ENCODE measurements at regions not wholly inside any gene's neighbourhood (a gene's known extent, or its start where the extent isn't known, plus 50 kb on each side); places are given as distances from the start of the nearest gene placed in this dataset.
"Not testable (repeated sequence)": the region's sequence is repeated elsewhere in the genome, so short reads cannot be mapped to it uniquely, and the experiment has no call there.

GRCh38 chr5:82885627-82886389 is 191.4 kb downstream of the TMEM167A start:
- Histone ChIP-seq H3K4me1 (ENCODE audit: control insufficient read depth, insufficient read depth, low read length) (peaks cover 8% of the 10 kb centered on the region), H3K9me3 (ENCODE audit: control insufficient read depth, low read length) (no peaks in the 10 kb centered on the region), H3K9ac (ENCODE audit: low read length) (no peak overlapping the region), H3K36me3 (ENCODE audit: control insufficient read depth, insufficient read depth, low read length, severe bottlenecking) (no peaks in the 10 kb centered on the region), H3K27me3 (replicated peaks; ENCODE audit: control insufficient read depth, insufficient read depth, low read length) (no peaks in the 10 kb centered on the region), H3K4me3 (ENCODE audit: low read length) (no peak overlapping the region)
- DNase-seq (ENCODE audit: low read depth): peak; percentile 19

GRCh38 chr5:82884821-82885471 is 192.2 kb downstream of the TMEM167A start:
- Histone ChIP-seq H3K9me3 (ENCODE audit: control insufficient read depth, low read length) (peaks cover 8% of the 10 kb centered on the region), H3K9ac (ENCODE audit: low read length) (no peak overlapping the region), H3K4me1 (ENCODE audit: control insufficient read depth, insufficient read depth, low read length) (peaks cover 8% of the 10 kb centered on the region), H3K27me3 (replicated peaks; ENCODE audit: control insufficient read depth, insufficient read depth, low read length) (no peaks in the 10 kb centered on the region), H3K4me3 (ENCODE audit: low read length) (no peak overlapping the region), H3K36me3 (ENCODE audit: control insufficient read depth, insufficient read depth, low read length, severe bottlenecking) (no peaks in the 10 kb centered on the region)
- DNase-seq (ENCODE audit: low read depth): no peak

GRCh38 chr5:82882316-82882715 is 194.9 kb downstream of the TMEM167A start:
- Histone ChIP-seq H3K4me1 (ENCODE audit: control insufficient read depth, insufficient read depth, low read length) (peaks cover 8% of the 10 kb centered on the region), H3K4me3 (ENCODE audit: low read length) (no peak overlapping the region), H3K36me3 (ENCODE audit: control insufficient read depth, insufficient read depth, low read length, severe bottlenecking) (no peaks in the 10 kb centered on the region), H3K27me3 (replicated peaks; ENCODE audit: control insufficient read depth, insufficient read depth, low read length) (no peaks in the 10 kb centered on the region), H3K9me3 (ENCODE audit: control insufficient read depth, low read length) (peaks cover 27% of the 10 kb centered on the region), H3K9ac (ENCODE audit: low read length) (no peak overlapping the region)
- DNase-seq (ENCODE audit: low read depth): no peak

GRCh38 chr5:82881571-82882174 is 195.5 kb downstream of the TMEM167A start:
- H3K4me1 ChIP-seq (ENCODE audit: control insufficient read depth, insufficient read depth, low read length): peaks cover 7% of the 10 kb centered on the region
- no peaks in the 10 kb centered on the region for H3K36me3 ChIP-seq (ENCODE audit: control insufficient read depth, insufficient read depth, low read length, severe bottlenecking)
- no peak for DNase-seq (ENCODE audit: low read depth)
- H3K9ac ChIP-seq (ENCODE audit: low read length): no peak overlapping the region
- no peak overlapping the region for H3K4me3 ChIP-seq (ENCODE audit: low read length)
- peaks cover 29% of the 10 kb centered on the region for H3K9me3 ChIP-seq (ENCODE audit: control insufficient read depth, low read length)
- H3K27me3 ChIP-seq (replicated peaks; ENCODE audit: control insufficient read depth, insufficient read depth, low read length): no peaks in the 10 kb centered on the region

- H3K9ac ChIP-seq (ENCODE audit: low read length): no peak overlapping the region
Measured at GRCh38 chr5:82879089-82879488, 198.1 kb downstream of the TMEM167A start.

GRCh38 chr5:82873452-82873851 is 203.7 kb downstream of the TMEM167A start:
- Histone ChIP-seq H3K36me3 (ENCODE audit: control insufficient read depth, insufficient read depth, low read length, severe bottlenecking) (no peaks in the 10 kb centered on the region), H3K4me1 (ENCODE audit: control insufficient read depth, insufficient read depth, low read length) (no peaks in the 10 kb centered on the region), H3K9ac (ENCODE audit: low read length) (no peak overlapping the region), H3K4me3 (ENCODE audit: low read length) (no peak overlapping the region), H3K27me3 (replicated peaks; ENCODE audit: control insufficient read depth, insufficient read depth, low read length) (no peaks in the 10 kb centered on the region), H3K9me3 (ENCODE audit: control insufficient read depth, low read length) (peaks cover 9% of the 10 kb centered on the region)
- DNase-seq (ENCODE audit: low read depth): no peak

More at GRCh38 chr5:82879089-82879488, 198.1 kb downstream of the TMEM167A start:
- no peaks in the 10 kb centered on the region for H3K4me1 ChIP-seq (ENCODE audit: control insufficient read depth, insufficient read depth, low read length)
- H3K4me3 ChIP-seq (ENCODE audit: low read length): no peak overlapping the region
- DNase-seq (ENCODE audit: low read depth): no peak
- no peaks in the 10 kb centered on the region for H3K36me3 ChIP-seq (ENCODE audit: control insufficient read depth, insufficient read depth, low read length, severe bottlenecking)
- no peaks in the 10 kb centered on the region for H3K27me3 ChIP-seq (replicated peaks; ENCODE audit: control insufficient read depth, insufficient read depth, low read length)
- H3K9me3 ChIP-seq (ENCODE audit: control insufficient read depth, low read length): peaks cover 32% of the 10 kb centered on the region

- H3K4me3 ChIP-seq (ENCODE audit: low read length); H3K9me3 ChIP-seq (ENCODE audit: control insufficient read depth, low read length); H3K27me3 ChIP-seq (replicated peaks; ENCODE audit: control insufficient read depth, insufficient read depth, low read length); H3K9ac ChIP-seq (ENCODE audit: low read length); H3K36me3 ChIP-seq (ENCODE audit: control insufficient read depth, insufficient read depth, low read length, severe bottlenecking); H3K4me1 ChIP-seq (ENCODE audit: control insufficient read depth, insufficient read depth, low read length); DNase-seq (ENCODE audit: low read depth): not testable (repeated sequence)
Measured at GRCh38 chr5:82872321-82873288, 204.6 kb downstream of the TMEM167A start.

- Histone ChIP-seq H3K27me3 (replicated peaks; ENCODE audit: control insufficient read depth, insufficient read depth, low read length) (no peaks in the 10 kb centered on the region), H3K4me1 (ENCODE audit: control insufficient read depth, insufficient read depth, low read length) (peaks cover 28% of the 10 kb centered on the region), H3K9me3 (ENCODE audit: control insufficient read depth, low read length) (no peaks in the 10 kb centered on the region), H3K4me3 (ENCODE audit: low read length) (no peak overlapping the region), H3K36me3 (ENCODE audit: control insufficient read depth, insufficient read depth, low read length, severe bottlenecking) (no peaks in the 10 kb centered on the region), H3K9ac (ENCODE audit: low read length) (no peak overlapping the region)
- DNase-seq (ENCODE audit: low read depth): no peak
Measured at GRCh38 chr5:82865625-82866024, 211.6 kb downstream of the TMEM167A start.

GRCh38 chr5:82863266-82863665 is 213.9 kb downstream of the TMEM167A start:
- Histone ChIP-seq H3K36me3 (ENCODE audit: control insufficient read depth, insufficient read depth, low read length, severe bottlenecking) (no peaks in the 10 kb centered on the region), H3K9ac (ENCODE audit: low read length) (peak overlapping the region; percentile 31), H3K27me3 (replicated peaks; ENCODE audit: control insufficient read depth, insufficient read depth, low read length) (no peaks in the 10 kb centered on the region), H3K4me3 (ENCODE audit: low read length) (peak overlapping the region; percentile 22), H3K4me1 (ENCODE audit: control insufficient read depth, insufficient read depth, low read length) (peaks cover 37% of the 10 kb centered on the region), H3K9me3 (ENCODE audit: control insufficient read depth, low read length) (no peaks in the 10 kb centered on the region)
- no peak for DNase-seq (ENCODE audit: low read depth)

- peak; percentile 19 for DNase-seq (ENCODE audit: low read depth)
- no peaks in the 10 kb centered on the region for H3K9me3 ChIP-seq (ENCODE audit: control insufficient read depth, low read length)
- peaks cover 38% of the 10 kb centered on the region for H3K4me1 ChIP-seq (ENCODE audit: control insufficient read depth, insufficient read depth, low read length)
- no peak overlapping the region for H3K4me3 ChIP-seq (ENCODE audit: low read length)
- H3K36me3 ChIP-seq (ENCODE audit: control insufficient read depth, insufficient read depth, low read length, severe bottlenecking): no peaks in the 10 kb centered on the region
- H3K27me3 ChIP-seq (replicated peaks; ENCODE audit: control insufficient read depth, insufficient read depth, low read length): no peaks in the 10 kb centered on the region
- no peak overlapping the region for H3K9ac ChIP-seq (ENCODE audit: low read length)
Measured at GRCh38 chr5:82862711-82863110, 214.5 kb downstream of the TMEM167A start.
